ENCODE measurements at regions not wholly inside any gene's neighbourhood (a gene's known extent, or its start where the extent isn't known, plus 50 kb on each side); places are given as distances from the start of the nearest gene placed in this dataset.

GRCh38 chr16:14334366-14335080, 263.4 kb downstream of the MRTFB start:
- DNase-seq (ENCODE audit: low spot score), result no peak

- no peak for DNase-seq (ENCODE audit: low spot score)
Observed at GRCh38 chr16:14333361-14333760, 262.2 kb downstream of the MRTFB start.

GRCh38 chr16:14331020-14331419, 259.9 kb downstream of the MRTFB start:
- DNase-seq (ENCODE audit: low spot score), result no peak

- DNase-seq (ENCODE audit: low spot score), result no peak
Observed at GRCh38 chr16:14329727-14330350, 258.7 kb downstream of the MRTFB start.

- no peak for DNase-seq (ENCODE audit: low spot score)
Observed at GRCh38 chr16:14325502-14326401, 254.6 kb downstream of the MRTFB start.

GRCh38 chr16:14324581-14324980, 253.5 kb downstream of the MRTFB start:
- DNase-seq (ENCODE audit: low spot score), result no peak

- no peak for DNase-seq (ENCODE audit: low spot score)
Observed at GRCh38 chr16:14322186-14322585, 251.1 kb downstream of the MRTFB start.

GRCh38 chr16:14321542-14321941, 250.4 kb downstream of the MRTFB start:
- DNase-seq (ENCODE audit: low spot score), result no peak

- DNase-seq (ENCODE audit: low spot score), result no peak
Observed at GRCh38 chr16:14320406-14320805, 249.3 kb downstream of the MRTFB start.

Data from HuH-7 (cell line).